GM18511 (cell line): ENCODE measurements at regions not wholly inside any gene's neighbourhood (a gene's known extent, or its start where the extent isn't known, plus 50 kb on each side); places are given as distances from the start of the nearest gene placed in this dataset.
"Not testable (repeated sequence)": the region's sequence is repeated elsewhere in the genome, so short reads cannot be mapped to it uniquely, and the experiment has no call there.

Experiments
- ATAC-seq: cut with Tn5 transposase; IDR thresholded peaks from one replicate; pipeline ENCODE4 v1.9.1; 2021; ENCODE audit warnings: mild to moderate bottlenecking, moderate library complexity; ENCODE audit not compliant: unreplicated experiment

- ATAC-seq = no peak
Observed at GRCh38 chr7:17554341-17555015, 256.0 kb downstream of the AHR start.

- ATAC-seq = no peak
Observed at GRCh38 chr7:17556247-17556956, 257.9 kb downstream of the AHR start.

GRCh38 chr7:17557251-17557671 is 258.8 kb downstream of the AHR start:
- ATAC-seq = no peak

- no peak for ATAC-seq
Observed at GRCh38 chr7:17558135-17558534, 259.7 kb downstream of the AHR start.

GRCh38 chr7:17558558-17559332 is 260.3 kb downstream of the AHR start:
- no peak for ATAC-seq

GRCh38 chr7:17559388-17559787 is 260.9 kb downstream of the AHR start:
- ATAC-seq = no peak

GRCh38 chr7:17560516-17560915 is 262.1 kb downstream of the AHR start:
- no peak for ATAC-seq

GRCh38 chr7:17560966-17561365 is 262.5 kb downstream of the AHR start:
- ATAC-seq = no peak

GRCh38 chr7:17564678-17565212 is 266.3 kb downstream of the AHR start:
- ATAC-seq = no peak

- ATAC-seq = no peak
Observed at GRCh38 chr7:17580141-17580540, 281.7 kb downstream of the AHR start.

GRCh38 chr7:17580856-17581255 is 282.4 kb downstream of the AHR start:
- ATAC-seq = no peak

- no peak for ATAC-seq
Observed at GRCh38 chr7:17581301-17581700, 282.8 kb downstream of the AHR start.

- not testable (repeated sequence) for ATAC-seq
Observed at GRCh38 chr7:17582696-17583095, 284.2 kb downstream of the AHR start.

- no peak for ATAC-seq
Observed at GRCh38 chr7:17583786-17584185, 285.3 kb downstream of the AHR start.

GRCh38 chr7:17584822-17585221 is 286.4 kb downstream of the AHR start:
- no peak for ATAC-seq

- no peak for ATAC-seq
Observed at GRCh38 chr7:17586711-17587110, 288.3 kb downstream of the AHR start.

- ATAC-seq = no peak
Observed at GRCh38 chr7:17588730-17589129, 290.3 kb downstream of the AHR start.

GRCh38 chr7:17589671-17590070 is 291.2 kb downstream of the AHR start:
- ATAC-seq = no peak

GRCh38 chr7:17590221-17590620 is 291.8 kb downstream of the AHR start:
- no peak for ATAC-seq

GRCh38 chr7:17593819-17594419 is 295.5 kb downstream of the AHR start:
- ATAC-seq = no peak

- no peak for ATAC-seq
Observed at GRCh38 chr7:17595546-17595945, 297.1 kb downstream of the AHR start.
